ENCODE measurements at regions not wholly inside any gene's neighbourhood (a gene's known extent, or its start where the extent isn't known, plus 50 kb on each side); places are given as distances from the start of the nearest gene placed in this dataset.
"Not testable (repeated sequence)": the region's sequence is repeated elsewhere in the genome, so short reads cannot be mapped to it uniquely, and the experiment has no call there.

DNA sequence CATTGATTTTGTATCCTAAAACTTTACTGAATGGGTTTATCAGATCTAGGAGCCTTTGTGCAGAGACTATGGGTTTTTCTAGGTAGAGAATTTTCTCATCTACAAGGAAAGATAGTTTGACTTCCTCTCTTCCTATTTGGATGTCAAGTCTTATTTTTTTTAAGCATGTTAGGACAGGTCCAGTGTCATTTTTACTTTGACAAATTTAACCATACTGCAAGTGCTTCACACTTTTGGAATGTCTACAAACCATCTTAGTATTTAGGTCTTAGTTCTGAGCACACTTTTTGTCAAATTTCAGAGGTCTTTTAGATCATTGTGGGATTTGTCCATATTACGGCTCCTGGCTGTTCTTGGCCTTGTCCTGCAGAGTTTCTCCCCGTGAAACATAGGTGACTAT lies 715.2 kb upstream of the RAG2 start:
- DNase-seq = no peak
- H3K9me3 ChIP-seq = no peaks in the 10 kb centered on the region
- no peak overlapping the region for H3K4me3 ChIP-seq
- H3K27me3 ChIP-seq = no peaks in the 10 kb centered on the region
- H3K36me3 ChIP-seq = no peaks in the 10 kb centered on the region

- no peak overlapping the region for H3K4me3 ChIP-seq
- H3K36me3 ChIP-seq = no peaks in the 10 kb centered on the region
- no peak for DNase-seq
- H3K9me3 ChIP-seq = peaks cover 12% of the 10 kb centered on the region
- no peaks in the 10 kb centered on the region for H3K27me3 ChIP-seq
Measured at GRCh38 chr11:37306563-37306962, 708.5 kb upstream of the RAG2 start.

GRCh38 chr11:37301405-37301804 lies 703.4 kb upstream of the RAG2 start:
- not testable (repeated sequence) for DNase-seq, H3K4me3 ChIP-seq, H3K27me3 ChIP-seq, H3K36me3 ChIP-seq
- peaks cover 22% of the 10 kb centered on the region for H3K9me3 ChIP-seq

- Histone ChIP-seq H3K4me3 (no peak overlapping the region), H3K9me3 (peaks cover 13% of the 10 kb centered on the region), H3K27me3 (no peaks in the 10 kb centered on the region), H3K36me3 (no peaks in the 10 kb centered on the region)
- no peak for DNase-seq
Measured at GRCh38 chr11:37298173-37298572, 700.1 kb upstream of the RAG2 start.

DNA sequence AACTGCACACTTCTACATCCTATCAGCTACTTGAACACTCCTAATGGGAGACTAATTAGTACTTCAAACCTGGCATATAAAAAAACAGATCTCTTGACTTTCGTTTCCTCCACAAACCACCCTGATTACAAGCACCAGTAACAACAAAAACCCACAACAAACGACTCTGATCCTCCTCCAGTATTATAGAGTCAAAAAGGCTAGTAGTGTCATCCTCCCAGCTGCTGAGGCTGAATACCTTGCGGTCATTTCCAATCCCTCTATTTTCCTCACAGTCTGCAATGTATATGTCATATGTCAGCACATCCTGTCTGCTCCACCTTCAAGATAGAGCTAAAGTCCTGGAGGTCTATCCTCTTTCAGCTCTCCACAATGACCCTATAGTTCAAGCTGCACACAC lies 688.9 kb upstream of the RAG2 start:
- DNase-seq = no peak
- Histone ChIP-seq H3K27me3 (no peaks in the 10 kb centered on the region), H3K9me3 (no peaks in the 10 kb centered on the region), H3K36me3 (no peaks in the 10 kb centered on the region), H3K4me3 (no peak overlapping the region)

GRCh38 chr11:37282367-37282766 lies 684.3 kb upstream of the RAG2 start:
- DNase-seq = no peak
- no peaks in the 10 kb centered on the region for H3K27me3 ChIP-seq
- no peaks in the 10 kb centered on the region for H3K9me3 ChIP-seq
- H3K4me3 ChIP-seq = no peak overlapping the region
- H3K36me3 ChIP-seq = no peaks in the 10 kb centered on the region

DNA sequence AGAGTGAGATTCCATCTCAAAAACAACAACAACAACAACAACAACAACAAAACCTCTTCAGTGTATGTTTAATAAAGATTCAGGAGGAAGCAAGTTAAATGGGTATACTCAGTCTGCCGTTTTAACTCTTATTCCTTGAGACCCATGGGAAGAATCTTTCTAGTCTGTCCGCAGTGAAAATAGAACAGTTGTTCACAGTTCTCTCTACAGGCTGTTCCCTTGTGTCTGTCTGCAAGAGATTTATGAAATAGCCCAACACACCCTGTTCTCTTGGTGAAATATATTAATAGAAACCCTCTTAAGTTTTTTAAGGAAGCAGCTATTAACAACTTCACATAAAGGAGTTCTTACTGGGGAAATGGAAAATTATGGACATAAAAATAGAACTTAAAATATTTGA lies 682.2 kb upstream of the RAG2 start:
- no peak for DNase-seq
- no peaks in the 10 kb centered on the region for H3K36me3 ChIP-seq
- H3K9me3 ChIP-seq = no peaks in the 10 kb centered on the region
- no peaks in the 10 kb centered on the region for H3K27me3 ChIP-seq
- H3K4me3 ChIP-seq = no peak overlapping the region

DNA sequence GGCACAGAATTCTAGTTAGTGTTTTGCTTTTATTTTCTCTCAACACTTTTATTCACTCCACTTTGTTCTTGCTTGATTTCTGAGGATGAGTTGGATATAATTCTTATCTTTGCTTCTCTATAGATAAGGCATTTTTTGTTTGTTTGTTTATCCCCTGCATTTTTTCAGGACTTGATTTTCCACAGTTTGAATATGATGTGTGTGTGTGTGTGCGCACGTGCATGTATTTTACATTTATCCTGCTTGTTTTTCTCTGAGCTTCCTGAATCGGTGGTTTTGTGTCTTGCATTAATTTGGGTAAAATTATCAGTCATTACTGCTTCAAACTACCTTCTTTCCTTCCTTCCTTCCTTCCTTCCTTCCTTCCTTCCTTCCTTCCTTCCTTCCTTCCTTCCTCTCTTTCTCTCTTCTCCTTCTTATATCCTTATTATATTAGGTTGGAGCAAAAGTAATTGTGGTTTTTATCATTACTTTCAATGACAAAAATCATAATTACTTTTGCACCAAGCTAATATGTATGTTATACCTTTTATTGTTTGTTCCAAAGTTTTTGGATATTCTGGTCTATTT lies 679.9 kb upstream of the RAG2 start:
- no peak overlapping the region for H3K4me3 ChIP-seq
- no peak for DNase-seq
- H3K36me3 ChIP-seq = no peaks in the 10 kb centered on the region
- H3K27me3 ChIP-seq = no peaks in the 10 kb centered on the region
- H3K9me3 ChIP-seq = no peaks in the 10 kb centered on the region; the same call in 1 of the 2 replicates

GRCh38 chr11:37264783-37265182 lies 666.7 kb upstream of the RAG2 start:
- DNase-seq = peak; percentile 49
- Histone ChIP-seq H3K36me3 (no peaks in the 10 kb centered on the region), H3K4me3 (no peak overlapping the region), H3K9me3 (no peaks in the 10 kb centered on the region; the same call in 1 of the 2 replicates), H3K27me3 (no peaks in the 10 kb centered on the region)

GRCh38 chr11:37264060-37264459 lies 666.0 kb upstream of the RAG2 start:
- no peaks in the 10 kb centered on the region for H3K27me3 ChIP-seq
- DNase-seq = no peak
- H3K9me3 ChIP-seq = no peaks in the 10 kb centered on the region; the same call in 1 of the 2 replicates
- H3K4me3 ChIP-seq = no peak overlapping the region
- H3K36me3 ChIP-seq = no peaks in the 10 kb centered on the region

DNA sequence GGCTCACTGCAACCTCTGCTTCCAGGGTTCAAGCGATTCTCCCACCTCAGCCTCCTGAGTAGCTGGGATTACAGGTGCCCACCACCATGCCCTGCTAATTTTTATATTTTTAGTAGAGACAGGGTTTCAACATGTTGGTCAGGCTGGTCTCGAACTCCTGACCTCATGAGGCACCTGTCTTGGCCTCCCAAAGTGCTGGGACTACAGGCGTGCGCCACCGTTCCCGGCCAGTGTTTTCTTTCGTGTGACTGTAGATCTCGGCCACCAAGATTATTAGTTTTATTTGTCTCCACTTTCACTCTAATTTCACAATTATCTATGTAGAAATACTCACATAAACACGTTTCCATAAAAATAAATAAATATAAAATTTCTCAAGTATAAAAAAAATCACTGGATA lies 665.4 kb upstream of the RAG2 start:
- not testable (repeated sequence) for DNase-seq, H3K36me3 ChIP-seq, H3K27me3 ChIP-seq, H3K4me3 ChIP-seq, H3K9me3 ChIP-seq

GRCh38 chr11:37259734-37260133 lies 661.7 kb upstream of the RAG2 start:
- no peak overlapping the region for H3K4me3 ChIP-seq
- no peaks in the 10 kb centered on the region; the same call in 1 of the 2 replicates for H3K9me3 ChIP-seq
- DNase-seq = no peak
- no peaks in the 10 kb centered on the region for H3K36me3 ChIP-seq
- no peaks in the 10 kb centered on the region for H3K27me3 ChIP-seq

DNA sequence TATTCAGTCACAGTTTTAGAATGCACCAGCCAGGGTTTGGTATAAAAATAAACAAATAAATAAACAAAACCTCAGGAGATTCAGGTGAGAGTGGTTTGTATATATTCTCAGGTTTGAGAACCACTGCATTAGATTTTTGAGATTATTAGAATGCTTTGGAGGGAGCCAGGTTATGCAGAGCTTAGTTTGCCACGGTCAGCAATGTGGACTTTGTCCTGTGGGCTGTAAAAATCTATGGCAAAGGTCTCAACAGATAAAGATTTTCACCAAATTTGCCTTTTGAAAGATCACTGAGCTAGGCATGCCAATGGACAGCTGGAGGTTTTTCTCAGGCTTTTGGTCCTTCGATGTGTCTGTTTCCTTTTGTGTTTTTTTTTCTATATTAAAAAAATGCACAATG lies 650.1 kb upstream of the RAG2 start:
- H3K36me3 ChIP-seq = no peaks in the 10 kb centered on the region
- no peaks in the 10 kb centered on the region for H3K27me3 ChIP-seq
- no peak overlapping the region for H3K4me3 ChIP-seq
- peaks cover 5% of the 10 kb centered on the region for H3K9me3 ChIP-seq
- no peak for DNase-seq

DNA sequence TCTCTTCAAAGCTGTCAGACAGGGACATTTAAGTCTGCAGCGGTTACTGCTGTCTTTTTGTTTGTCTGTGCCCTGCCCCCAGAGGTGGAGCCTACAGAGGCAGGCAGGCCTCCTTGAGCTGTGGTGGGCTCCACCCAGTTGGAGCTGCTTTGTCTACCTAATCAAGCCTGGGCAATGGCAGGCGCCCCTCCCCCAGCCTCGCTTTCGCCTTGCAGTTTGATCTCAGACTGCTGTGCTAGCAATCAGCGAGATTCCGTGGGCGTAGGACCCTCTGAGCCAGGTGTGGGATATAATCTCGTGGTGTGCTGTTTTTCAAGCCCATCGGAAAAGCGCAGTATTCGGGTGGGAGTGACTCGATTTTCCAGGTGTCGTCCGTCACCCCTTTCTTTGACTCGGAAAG lies 648.1 kb upstream of the RAG2 start:
- H3K9me3 ChIP-seq, H3K36me3 ChIP-seq, H3K4me3 ChIP-seq, H3K27me3 ChIP-seq, DNase-seq: not testable (repeated sequence)

GRCh38 chr11:37230865-37231264 lies 632.8 kb upstream of the RAG2 start:
- Histone ChIP-seq H3K36me3 (no peaks in the 10 kb centered on the region), H3K4me3 (no peak overlapping the region), H3K9me3 (no peaks in the 10 kb centered on the region), H3K27me3 (no peaks in the 10 kb centered on the region)
- no peak for DNase-seq

DNA sequence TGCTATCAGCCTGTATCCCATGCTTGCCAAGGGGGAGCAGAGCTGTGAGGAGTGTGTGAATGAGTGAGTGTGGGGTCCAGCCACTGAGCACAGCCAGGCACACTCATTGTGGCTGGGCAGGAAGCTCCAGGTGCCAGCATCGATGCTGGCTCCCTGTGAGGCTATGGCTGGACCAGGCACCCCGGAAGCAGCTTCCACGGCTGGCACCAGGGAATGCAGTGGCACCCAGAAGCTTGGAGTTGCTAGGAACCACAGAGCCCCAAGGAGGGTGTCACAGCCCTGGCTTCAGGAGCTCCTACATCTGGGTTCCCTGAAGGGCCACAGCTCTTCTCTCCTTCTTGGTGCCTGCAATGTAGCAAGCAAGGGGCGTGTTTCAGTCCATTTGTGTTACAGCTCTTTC lies 625.9 kb upstream of the RAG2 start:
- Histone ChIP-seq H3K9me3 (peaks cover 2% of the 10 kb centered on the region; the same call in 1 of the 2 replicates), H3K36me3 (no peaks in the 10 kb centered on the region), H3K4me3 (no peak overlapping the region), H3K27me3 (no peaks in the 10 kb centered on the region)
- DNase-seq = no peak

DNA sequence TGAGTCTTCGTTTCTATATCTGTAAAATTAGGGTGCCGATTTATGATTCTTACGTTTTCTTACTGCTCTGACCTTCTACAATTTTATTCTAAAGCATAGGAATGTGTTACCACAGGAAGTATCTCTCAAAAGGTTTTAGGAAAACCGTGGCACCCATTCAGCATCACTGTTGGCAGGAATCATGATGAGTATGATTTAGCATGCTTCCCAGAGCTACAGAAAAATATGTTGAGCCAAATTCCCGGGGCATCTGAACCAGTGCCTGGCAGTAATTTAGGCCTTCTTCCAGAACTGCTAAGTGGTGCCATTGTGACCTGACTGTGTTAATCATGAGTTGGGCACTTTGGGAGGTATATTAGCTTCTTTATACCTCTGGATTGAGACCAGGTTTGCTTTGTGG lies 605.0 kb upstream of the RAG2 start:
- H3K4me3 ChIP-seq = no peak overlapping the region
- H3K27me3 ChIP-seq = no peaks in the 10 kb centered on the region
- H3K9me3 ChIP-seq = peaks cover 3% of the 10 kb centered on the region; the same call in 1 of the 2 replicates
- peak; percentile 85 for DNase-seq
- H3K36me3 ChIP-seq = no peaks in the 10 kb centered on the region

DNA sequence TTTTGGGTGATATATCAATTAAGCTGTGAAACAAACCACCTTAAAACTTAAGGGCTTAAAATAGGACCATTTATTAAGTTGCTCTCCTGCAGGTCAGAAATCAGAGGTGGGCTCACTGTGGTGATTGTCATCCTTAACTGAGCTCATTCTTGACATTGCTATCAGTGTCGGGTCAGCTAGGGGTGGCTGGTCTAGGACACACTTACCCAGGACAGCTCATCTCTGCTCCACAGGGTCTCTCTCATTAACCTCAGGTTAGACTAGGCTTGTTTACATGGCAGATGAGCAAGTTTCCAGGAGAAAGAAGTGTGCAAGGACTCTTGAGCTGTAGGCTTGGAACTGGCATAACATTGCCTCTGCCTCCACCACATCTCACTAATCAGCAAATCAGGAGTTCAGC lies 601.0 kb upstream of the RAG2 start:
- Histone ChIP-seq H3K9me3 (no peaks in the 10 kb centered on the region; the same call in none of the 2 replicates), H3K36me3 (no peaks in the 10 kb centered on the region), H3K4me3 (no peak overlapping the region), H3K27me3 (no peaks in the 10 kb centered on the region)
- DNase-seq = no peak

- Histone ChIP-seq H3K36me3 (no peaks in the 10 kb centered on the region), H3K27me3 (no peaks in the 10 kb centered on the region), H3K9me3 (no peaks in the 10 kb centered on the region; the same call in 1 of the 2 replicates), H3K4me3 (no peak overlapping the region)
- no peak for DNase-seq
Measured at GRCh38 chr11:37184326-37184725, 586.3 kb upstream of the RAG2 start.
